Kidney epithelial cell (primary cell): ENCODE measurements at regions not wholly inside any gene's neighbourhood (a gene's known extent, or its start where the extent isn't known, plus 50 kb on each side); places are given as distances from the start of the nearest gene placed in this dataset.

Experiments
- DNase-seq: peaks from one replicate; pipeline ENCODE4 v3.0.0-alpha.2; 2010; ENCODE audit warnings: low read depth
- H3K27me3 ChIP-seq: 2 replicates; pipeline ENCODE4 v1.6.0; 2011; ENCODE audit warnings: low read length; ENCODE audit not compliant: control insufficient read depth, insufficient read depth
- H3K36me3 ChIP-seq: 2 replicates; pipeline ENCODE4 v1.5.1; 2011; ENCODE audit warnings: low read length; ENCODE audit not compliant: control insufficient read depth, insufficient read depth
- H3K4me3 ChIP-seq: 2 replicates; pipeline ENCODE4 v1.5.1; 2011; ENCODE audit warnings: low read depth, mild to moderate bottlenecking, control low read depth, low read length
- TF ChIP-seq, protein P1 (sequence below): IDR thresholded peaks from 2 replicates; pipeline ENCODE4 v1.5.1; 2011; ENCODE audit warnings: mild to moderate bottlenecking, moderate library complexity, low read length, control low read depth, inconsistent platforms; ENCODE audit not compliant: insufficient read depth, poor library complexity, severe bottlenecking

DNA sequence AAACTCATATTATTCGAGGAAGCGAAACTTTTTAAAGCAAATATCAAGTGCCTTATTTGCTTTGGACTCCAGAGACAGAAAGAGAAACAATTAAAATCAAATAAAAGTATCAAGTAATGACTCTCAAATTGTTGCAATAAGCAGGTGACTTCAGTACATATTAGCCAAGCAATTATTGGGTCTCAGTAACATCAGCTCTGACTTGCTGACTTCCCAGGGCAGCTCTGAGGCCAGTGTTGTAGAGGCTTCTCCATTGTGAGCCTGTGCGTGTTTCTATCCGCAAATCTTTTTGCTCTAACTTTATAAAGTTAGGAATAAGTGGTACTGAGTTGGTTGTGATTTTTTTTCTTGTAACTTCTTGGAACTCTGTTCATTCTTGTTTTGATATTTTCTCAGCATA, 186.8 kb upstream of the PRLR start:
- no peak overlapping the region for H3K4me3 ChIP-seq
- TF ChIP-seq, protein P1, sequence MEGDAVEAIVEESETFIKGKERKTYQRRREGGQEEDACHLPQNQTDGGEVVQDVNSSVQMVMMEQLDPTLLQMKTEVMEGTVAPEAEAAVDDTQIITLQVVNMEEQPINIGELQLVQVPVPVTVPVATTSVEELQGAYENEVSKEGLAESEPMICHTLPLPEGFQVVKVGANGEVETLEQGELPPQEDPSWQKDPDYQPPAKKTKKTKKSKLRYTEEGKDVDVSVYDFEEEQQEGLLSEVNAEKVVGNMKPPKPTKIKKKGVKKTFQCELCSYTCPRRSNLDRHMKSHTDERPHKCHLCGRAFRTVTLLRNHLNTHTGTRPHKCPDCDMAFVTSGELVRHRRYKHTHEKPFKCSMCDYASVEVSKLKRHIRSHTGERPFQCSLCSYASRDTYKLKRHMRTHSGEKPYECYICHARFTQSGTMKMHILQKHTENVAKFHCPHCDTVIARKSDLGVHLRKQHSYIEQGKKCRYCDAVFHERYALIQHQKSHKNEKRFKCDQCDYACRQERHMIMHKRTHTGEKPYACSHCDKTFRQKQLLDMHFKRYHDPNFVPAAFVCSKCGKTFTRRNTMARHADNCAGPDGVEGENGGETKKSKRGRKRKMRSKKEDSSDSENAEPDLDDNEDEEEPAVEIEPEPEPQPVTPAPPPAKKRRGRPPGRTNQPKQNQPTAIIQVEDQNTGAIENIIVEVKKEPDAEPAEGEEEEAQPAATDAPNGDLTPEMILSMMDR: no peak
- no peaks in the 10 kb centered on the region for H3K27me3 ChIP-seq
- no peaks in the 10 kb centered on the region for H3K36me3 ChIP-seq
- no peak for DNase-seq

DNA sequence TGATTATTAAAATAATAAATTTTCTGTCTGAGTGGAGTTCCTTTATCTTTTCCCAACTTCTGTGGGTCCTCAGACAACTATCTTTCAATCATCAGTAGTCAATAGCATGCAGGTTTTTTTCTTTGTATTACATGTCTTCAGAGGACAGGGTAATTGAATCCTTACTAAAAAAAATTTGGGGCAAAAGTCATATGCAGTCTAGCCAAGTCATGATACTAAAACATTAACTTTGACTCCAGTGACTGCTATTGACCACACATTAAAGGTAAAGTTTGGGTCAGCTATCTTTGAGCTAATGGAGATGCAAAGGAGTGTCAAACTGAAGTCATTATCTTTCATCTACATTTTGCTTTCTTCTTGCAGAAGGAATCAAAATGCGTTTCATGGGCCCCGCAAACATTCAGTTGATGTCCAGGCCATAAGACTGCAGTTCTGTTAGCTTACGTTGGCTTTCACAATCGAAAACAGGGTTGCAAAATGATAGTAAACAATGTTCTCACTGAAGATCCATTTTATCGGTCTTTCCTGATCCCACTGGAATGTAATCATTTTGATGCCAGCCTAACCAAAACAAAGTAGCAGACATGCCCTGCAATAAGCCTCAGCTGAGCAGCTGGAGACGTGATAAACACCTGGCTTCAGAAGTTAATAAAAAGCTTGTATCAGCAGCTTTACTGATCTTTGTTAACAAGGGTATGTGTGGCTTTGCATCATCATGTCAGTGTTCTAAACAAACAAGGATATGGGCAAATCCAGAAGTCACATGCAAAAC, 186.1 kb upstream of the PRLR start:
- Histone ChIP-seq H3K36me3 (no peaks in the 10 kb centered on the region), H3K27me3 (no peaks in the 10 kb centered on the region), H3K4me3 (no peak overlapping the region)
- TF ChIP-seq, protein P1: no peak
- DNase-seq: no peak

DNA sequence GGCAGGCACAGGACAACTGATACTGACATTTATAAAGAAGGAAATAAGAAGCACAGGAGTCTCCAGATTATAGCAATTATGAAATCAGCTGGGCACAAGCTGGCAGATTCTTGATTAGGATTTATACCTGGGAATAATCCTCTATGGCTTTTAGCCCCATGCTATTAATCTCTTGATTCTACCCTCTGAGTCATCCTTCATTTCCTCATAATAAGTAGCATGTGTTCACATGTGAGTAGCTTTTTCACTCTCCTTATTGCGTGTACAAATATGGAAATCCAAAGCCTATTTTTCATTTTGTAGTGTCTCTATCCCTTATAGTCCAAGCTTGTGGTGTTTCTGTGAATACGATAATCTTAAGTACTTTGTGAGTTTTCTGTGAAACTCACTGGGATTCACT, 185.0 kb upstream of the PRLR start:
- no peak for DNase-seq

DNA sequence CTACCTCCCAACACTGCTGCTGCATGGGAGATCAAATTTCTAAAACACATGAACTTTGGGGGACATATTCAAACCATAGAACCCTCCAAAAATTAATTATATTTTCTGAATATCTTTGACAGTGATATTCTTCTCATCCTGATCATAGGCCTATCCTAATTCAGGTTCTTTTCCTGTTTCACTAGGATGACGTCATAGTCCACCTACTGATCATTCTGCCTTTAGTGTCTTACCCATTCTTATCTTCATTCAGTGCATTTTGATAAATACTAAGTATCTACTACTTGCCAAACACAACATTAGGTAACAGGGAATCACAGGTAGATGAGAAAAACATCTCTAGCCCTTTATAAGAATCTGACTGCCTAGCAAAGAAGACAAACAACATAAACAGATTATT, 179.1 kb upstream of the PRLR start:
- Histone ChIP-seq H3K27me3 (no peaks in the 10 kb centered on the region), H3K4me3 (no peak overlapping the region), H3K36me3 (no peaks in the 10 kb centered on the region)
- DNase-seq: no peak
- TF ChIP-seq, protein P1: no peak

More for the DNA sequence above, 185.0 kb upstream of the PRLR start:
- no peaks in the 10 kb centered on the region for H3K27me3 ChIP-seq
- H3K36me3 ChIP-seq: no peaks in the 10 kb centered on the region
- no peak overlapping the region for H3K4me3 ChIP-seq
- TF ChIP-seq, protein P1: no peak

DNA sequence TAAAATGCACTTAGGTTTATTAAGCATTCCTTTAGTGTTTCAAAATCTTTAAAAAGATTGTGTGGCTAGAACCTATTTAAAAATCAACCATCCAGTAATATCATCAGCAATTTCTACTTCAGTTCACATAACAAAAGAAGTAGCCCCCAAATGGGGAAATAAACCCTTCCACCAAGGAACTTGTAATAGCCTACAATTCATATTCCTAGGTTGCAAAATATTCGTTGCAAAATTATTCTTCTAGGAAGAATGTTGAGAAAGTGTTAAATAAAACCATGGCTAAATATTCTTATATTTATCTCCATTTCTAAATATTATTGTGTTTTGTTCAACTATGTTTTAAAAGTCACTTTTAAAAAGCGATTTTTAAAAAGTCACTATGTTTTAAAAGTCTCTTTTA, 177.9 kb upstream of the PRLR start:
- no peak for DNase-seq
- TF ChIP-seq, protein P1: no peak
- H3K36me3 ChIP-seq: no peaks in the 10 kb centered on the region
- no peak overlapping the region for H3K4me3 ChIP-seq
- H3K27me3 ChIP-seq: no peaks in the 10 kb centered on the region

DNA sequence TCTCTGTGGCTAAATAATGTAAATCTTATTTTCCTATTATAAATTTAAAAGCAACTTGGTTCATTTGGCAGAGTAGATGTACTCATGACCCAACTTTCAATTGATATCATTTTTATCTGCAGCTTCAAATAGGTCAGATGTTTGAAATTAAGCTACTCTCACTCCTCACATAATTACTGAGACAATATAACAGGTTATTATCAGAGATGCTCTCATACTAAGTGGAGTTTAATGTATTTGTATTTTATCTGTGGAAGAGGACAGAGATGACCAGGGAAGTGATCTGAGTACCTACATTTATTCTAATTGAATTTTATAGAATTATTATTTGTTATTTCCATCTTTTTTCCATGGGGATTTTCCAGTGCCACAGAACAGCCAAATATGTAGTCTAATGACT, 177.4 kb upstream of the PRLR start:
- DNase-seq: no peak
- H3K4me3 ChIP-seq: no peak overlapping the region
- no peaks in the 10 kb centered on the region for H3K36me3 ChIP-seq
- H3K27me3 ChIP-seq: no peaks in the 10 kb centered on the region
- TF ChIP-seq, protein P1: no peak
